HL-60 (cell line): ENCODE measurements at regions not wholly inside any gene's neighbourhood (a gene's known extent, or its start where the extent isn't known, plus 50 kb on each side); places are given as distances from the start of the nearest gene placed in this dataset.

Source experiments
- DNase-seq, 2 experiments: peaks; one replicate each; pipeline ENCODE4 v3.0.0-alpha.2; 2010 to 2020; ENCODE audit warnings: low read depth in 1 of 2, low spot score in 1 of 2
- H3K27ac ChIP-seq: fragments of 250-450 bp; sonication (Bioruptor Pico); replicated peaks from 2 replicates; pipeline ENCODE4 v1.5.1; 2020; ENCODE audit warnings: mild to moderate bottlenecking, moderate library complexity
- H3K27me3 ChIP-seq: fragments of 250-450 bp; sonication (Bioruptor Pico); 2 replicates; pipeline ENCODE4 v1.5.1; 2021; ENCODE audit warnings: mild to moderate bottlenecking, moderate library complexity; ENCODE audit not compliant: insufficient read depth, poor library complexity, severe bottlenecking
- H3K4me3 ChIP-seq: replicated peaks from 2 replicates; pipeline ENCODE4 v1.5.1; 2011; ENCODE audit warnings: mild to moderate bottlenecking, control low read depth, low read length; ENCODE audit not compliant: insufficient read depth
- CTCF ChIP-seq: IDR thresholded peaks from one replicate; pipeline ENCODE4 v1.5.1; 2011; ENCODE audit warnings: low read length, control low read depth, inconsistent platforms; ENCODE audit not compliant: insufficient read depth
- GABPA ChIP-seq: IDR thresholded peaks from 2 replicates; pipeline ENCODE4 v1.6.1; 2012; ENCODE audit warnings: low read depth
- POLR2AphosphoS5 ChIP-seq: IDR thresholded peaks from 2 replicates; pipeline ENCODE4 v1.6.1; 2012; ENCODE audit warnings: low read depth
- REST ChIP-seq: IDR thresholded peaks from 2 replicates; pipeline ENCODE4 v1.6.1; 2012; ENCODE audit warnings: low read depth; ENCODE audit not compliant: insufficient replicate concordance
- SPI1 ChIP-seq: IDR thresholded peaks from 2 replicates; pipeline ENCODE4 v1.6.1; 2012; ENCODE audit warnings: low read depth, mild to moderate bottlenecking, borderline replicate concordance

- H3K4me3 ChIP-seq = no peak overlapping the region
- no peak overlapping the region for H3K27ac ChIP-seq
- TF ChIP-seq GABPA = no peak
- TF ChIP-seq POLR2AphosphoS5 = no peak
- TF ChIP-seq REST = no peak
- no peak for TF ChIP-seq CTCF
- no peak for TF ChIP-seq SPI1
- H3K27me3 ChIP-seq = no peaks in the 10 kb centered on the region
- DNase-seq = no peak
Measured at GRCh38 chr3:144182501-144182900, 210.9 kb downstream of the DIPK2A start.

- H3K27me3 ChIP-seq = no peaks in the 10 kb centered on the region
- DNase-seq = no peak
- H3K4me3 ChIP-seq = no peak overlapping the region
- no peak for TF ChIP-seq CTCF
- TF ChIP-seq POLR2AphosphoS5 = no peak
- no peak for TF ChIP-seq GABPA
- no peak for TF ChIP-seq SPI1
- no peak for TF ChIP-seq REST
- no peak overlapping the region for H3K27ac ChIP-seq
Measured at GRCh38 chr3:144185276-144185675, 213.7 kb downstream of the DIPK2A start.

- Histone ChIP-seq H3K4me3 (no peak overlapping the region), H3K27ac (no peak overlapping the region), H3K27me3 (no peaks in the 10 kb centered on the region)
- DNase-seq = no peak
- TF ChIP-seq SPI1 (no peak), GABPA (no peak), CTCF (no peak), REST (no peak), POLR2AphosphoS5 (no peak)
Measured at GRCh38 chr3:144187531-144188210, 216.0 kb downstream of the DIPK2A start.
